ENCODE measurements at regions not wholly inside any gene's neighbourhood (a gene's known extent, or its start where the extent isn't known, plus 50 kb on each side); places are given as distances from the start of the nearest gene placed in this dataset.
A peak's percentile ranks its signal among the peaks of the same experiment; 100 is the strongest.
"Not testable (repeated sequence)": the region's sequence is repeated elsewhere in the genome, so short reads cannot be mapped to it uniquely, and the experiment has no call there.

DNA sequence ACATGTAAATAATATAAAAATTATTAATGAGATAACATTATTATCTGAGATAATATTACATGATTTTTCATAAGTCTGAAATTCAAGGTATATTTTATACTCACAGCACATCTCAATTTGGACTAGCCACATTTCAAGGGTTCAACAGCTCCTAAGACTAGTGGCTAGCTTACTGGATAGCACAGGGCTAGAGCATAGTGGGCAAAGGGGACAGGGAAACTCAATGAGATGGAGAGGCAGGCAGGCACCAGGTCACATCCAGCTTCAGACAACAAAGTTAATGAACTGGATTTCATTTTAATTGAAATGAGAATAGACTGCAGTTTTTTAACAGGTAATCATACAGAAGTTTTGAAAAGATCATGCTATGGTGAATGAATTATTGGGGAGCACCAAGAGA lies 137.4 kb downstream of the NBPF8 start:
- not testable (repeated sequence) for H3K27me3 ChIP-seq (ENCODE audit: control insufficient read depth in 1 of 2, insufficient read depth in 1 of 2, low read length in 2 of 2); H3K4ac ChIP-seq (ENCODE audit: low read depth in 1 of 2, low read length in 2 of 2); H2BK120ac ChIP-seq (ENCODE audit: low read depth, low read length); H3K4me1 ChIP-seq (ENCODE audit: control insufficient read depth, insufficient read depth, low read depth, low read length); H3K14ac ChIP-seq (ENCODE audit: low read length in 2 of 2); H2AK5ac ChIP-seq (ENCODE audit: low read length, severe bottlenecking); H3K36me3 ChIP-seq (ENCODE audit: control insufficient read depth in 1 of 2, insufficient read depth in 2 of 2, low read depth in 1 of 2, low read length in 2 of 2); H2BK5ac ChIP-seq (ENCODE audit: low read depth, low read length, poor library complexity, severe bottlenecking); H4K8ac ChIP-seq (ENCODE audit: low read length); H3K18ac ChIP-seq (ENCODE audit: low read depth in 1 of 2, low read length in 2 of 2); H3K79me1 ChIP-seq (replicated peaks; ENCODE audit: low read length, poor library complexity, severe bottlenecking); H4K91ac ChIP-seq (ENCODE audit: low read length); H3K27ac ChIP-seq (ENCODE audit: low read length, poor library complexity, severe bottlenecking); DNase-seq; H3K9me3 ChIP-seq (ENCODE audit: control insufficient read depth, low read length); H3K4me3 ChIP-seq (ENCODE audit: insufficient read depth in 1 of 2, low read depth in 1 of 2, low read length in 2 of 2); H3K9ac ChIP-seq (ENCODE audit: low read length); H2BK15ac ChIP-seq (ENCODE audit: low read depth, poor library complexity, severe bottlenecking); H3K4me2 ChIP-seq (ENCODE audit: low read length, poor library complexity, severe bottlenecking); H2AFZ ChIP-seq (ENCODE audit: low read depth, low read length); H3K23ac ChIP-seq (ENCODE audit: low read length in 2 of 2); H2BK12ac ChIP-seq (ENCODE audit: low read length in 2 of 2)

DNA sequence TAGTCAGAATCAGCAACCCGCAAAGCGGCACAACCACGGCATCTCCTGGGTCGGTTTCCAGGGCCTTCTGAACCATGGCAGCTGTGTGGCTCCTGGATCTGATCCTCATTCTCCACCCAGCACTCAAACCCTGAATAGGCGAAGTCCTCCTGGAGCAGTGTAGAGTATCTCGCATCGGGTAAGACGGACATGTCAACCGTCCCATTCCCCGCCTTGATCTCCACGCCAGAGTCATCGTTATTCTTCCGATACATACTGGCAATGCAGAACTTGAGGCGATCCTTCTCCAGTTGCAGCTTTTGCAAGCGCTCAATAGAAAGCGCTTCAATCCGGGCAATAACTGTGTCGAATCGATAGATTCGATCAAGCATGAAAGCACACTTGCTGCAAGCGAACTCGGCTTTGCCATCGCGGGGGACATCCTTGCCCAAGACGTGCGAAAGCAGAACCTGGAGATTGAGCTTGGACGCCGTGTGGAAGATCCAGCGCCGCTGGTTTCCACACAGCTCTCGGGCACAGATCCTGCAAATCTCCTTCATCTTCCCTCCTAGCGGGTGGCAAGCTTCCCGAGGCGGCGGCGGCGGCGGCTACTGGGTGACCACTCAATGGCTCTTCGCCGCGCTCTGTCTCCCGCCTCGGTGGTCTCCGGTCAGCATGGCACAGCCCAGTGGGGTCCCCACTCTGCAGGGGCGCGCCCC lies 142.9 kb downstream of the NBPF8 start:
- no CpG with 5 or more reads among the region's 46 CpGs for WGBS
- not testable (repeated sequence) for H4K8ac ChIP-seq (ENCODE audit: low read length); H2BK120ac ChIP-seq (ENCODE audit: low read depth, low read length); H4K91ac ChIP-seq (ENCODE audit: low read length); H3K18ac ChIP-seq (ENCODE audit: low read depth in 1 of 2, low read length in 2 of 2); H3K9me3 ChIP-seq (ENCODE audit: control insufficient read depth, low read length); H3K4ac ChIP-seq (ENCODE audit: low read depth in 1 of 2, low read length in 2 of 2); H2AK5ac ChIP-seq (ENCODE audit: low read length, severe bottlenecking); H2BK15ac ChIP-seq (ENCODE audit: low read depth, poor library complexity, severe bottlenecking); H3K27ac ChIP-seq (ENCODE audit: low read length, poor library complexity, severe bottlenecking); H3K23ac ChIP-seq (ENCODE audit: low read length in 2 of 2); H3K79me1 ChIP-seq (replicated peaks; ENCODE audit: low read length, poor library complexity, severe bottlenecking); H2AFZ ChIP-seq (ENCODE audit: low read depth, low read length); H3K4me1 ChIP-seq (ENCODE audit: control insufficient read depth, insufficient read depth, low read depth, low read length); H2BK12ac ChIP-seq (ENCODE audit: low read length in 2 of 2); H3K14ac ChIP-seq (ENCODE audit: low read length in 2 of 2); H3K36me3 ChIP-seq (ENCODE audit: control insufficient read depth in 1 of 2, insufficient read depth in 2 of 2, low read depth in 1 of 2, low read length in 2 of 2); H2BK5ac ChIP-seq (ENCODE audit: low read depth, low read length, poor library complexity, severe bottlenecking); H3K27me3 ChIP-seq (ENCODE audit: control insufficient read depth in 1 of 2, insufficient read depth in 1 of 2, low read length in 2 of 2)
- Histone ChIP-seq H3K9ac (ENCODE audit: low read length) (peak overlapping the region; percentile 74), H3K4me3 (ENCODE audit: insufficient read depth in 1 of 2, low read depth in 1 of 2, low read length in 2 of 2) (peak overlapping the region; percentile 14 to 79), H3K4me2 (ENCODE audit: low read length, poor library complexity, severe bottlenecking) (peak overlapping the region; percentile 27)
- DNase-seq, result peak; percentile 37

DNA sequence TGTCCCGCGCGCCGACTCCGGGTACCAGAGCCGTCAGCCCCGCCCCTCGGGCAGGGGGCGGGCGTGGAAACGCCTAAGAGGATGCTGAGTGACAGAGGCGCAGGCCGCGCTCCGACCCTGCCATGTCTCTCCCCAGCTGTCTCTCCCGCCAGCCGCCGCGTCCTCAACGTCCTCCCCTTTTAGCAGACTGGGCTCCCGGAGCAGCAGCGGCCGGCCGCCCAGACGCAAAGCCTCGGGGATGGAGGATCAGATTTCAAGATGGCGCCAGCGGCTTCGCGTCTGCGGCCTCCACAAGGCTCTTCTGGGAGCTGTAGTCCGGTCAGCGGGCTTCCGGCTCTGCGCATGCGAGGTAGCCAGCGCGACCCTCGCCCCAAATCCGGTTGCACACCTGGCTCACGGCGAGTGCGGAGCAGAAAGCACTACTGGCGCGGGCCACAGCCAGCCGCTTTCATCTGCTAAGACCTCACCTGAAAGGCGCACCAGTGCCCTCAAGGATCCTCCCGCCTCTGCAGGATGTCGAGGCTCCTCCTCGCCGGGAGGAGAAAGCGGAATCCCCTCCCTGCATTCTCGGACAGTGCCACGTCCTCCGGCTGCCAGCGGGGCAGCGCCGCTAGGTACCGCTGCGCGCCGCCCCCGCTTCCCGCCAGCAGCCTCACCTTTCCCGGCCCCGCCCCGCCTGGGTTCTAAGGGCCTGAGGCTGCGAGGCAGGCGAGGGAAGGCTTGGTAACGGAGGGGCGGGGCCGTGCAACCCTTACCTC lies 143.6 kb downstream of the NBPF8 start:
- peak overlapping the region; percentile 53 for H3K9ac ChIP-seq (ENCODE audit: low read length)
- peak overlapping the region; percentile 76 for H3K27ac ChIP-seq (ENCODE audit: low read length, poor library complexity, severe bottlenecking)
- H3K4me3 ChIP-seq (ENCODE audit: insufficient read depth in 1 of 2, low read depth in 1 of 2, low read length in 2 of 2), result peak overlapping the region; percentile 52 to 75
- H3K79me1 ChIP-seq (replicated peaks; ENCODE audit: low read length, poor library complexity, severe bottlenecking); H3K9me3 ChIP-seq (ENCODE audit: control insufficient read depth, low read length); H3K23ac ChIP-seq (ENCODE audit: low read length in 2 of 2); H2AK5ac ChIP-seq (ENCODE audit: low read length, severe bottlenecking); H2BK120ac ChIP-seq (ENCODE audit: low read depth, low read length); H3K27me3 ChIP-seq (ENCODE audit: control insufficient read depth in 1 of 2, insufficient read depth in 1 of 2, low read length in 2 of 2); H4K8ac ChIP-seq (ENCODE audit: low read length); H2BK12ac ChIP-seq (ENCODE audit: low read length in 2 of 2); H2BK15ac ChIP-seq (ENCODE audit: low read depth, poor library complexity, severe bottlenecking); H3K14ac ChIP-seq (ENCODE audit: low read length in 2 of 2); H3K36me3 ChIP-seq (ENCODE audit: control insufficient read depth in 1 of 2, insufficient read depth in 2 of 2, low read depth in 1 of 2, low read length in 2 of 2); H2BK5ac ChIP-seq (ENCODE audit: low read depth, low read length, poor library complexity, severe bottlenecking); H3K4me2 ChIP-seq (ENCODE audit: low read length, poor library complexity, severe bottlenecking); H4K91ac ChIP-seq (ENCODE audit: low read length); H3K4me1 ChIP-seq (ENCODE audit: control insufficient read depth, insufficient read depth, low read depth, low read length): not testable (repeated sequence)
- WGBS, result no CpG with 5 or more reads among the region's 72 CpGs
- peak overlapping the region; percentile 51 for H2AFZ ChIP-seq (ENCODE audit: low read depth, low read length)
- peak overlapping the region in 1 of 2 experiments; percentile 48 for H3K18ac ChIP-seq (ENCODE audit: low read depth in 1 of 2, low read length in 2 of 2)
- H3K4ac ChIP-seq (ENCODE audit: low read depth in 1 of 2, low read length in 2 of 2), result peak overlapping the region in 1 of 2 experiments; percentile 73
- peak; percentile 83 for DNase-seq

DNA sequence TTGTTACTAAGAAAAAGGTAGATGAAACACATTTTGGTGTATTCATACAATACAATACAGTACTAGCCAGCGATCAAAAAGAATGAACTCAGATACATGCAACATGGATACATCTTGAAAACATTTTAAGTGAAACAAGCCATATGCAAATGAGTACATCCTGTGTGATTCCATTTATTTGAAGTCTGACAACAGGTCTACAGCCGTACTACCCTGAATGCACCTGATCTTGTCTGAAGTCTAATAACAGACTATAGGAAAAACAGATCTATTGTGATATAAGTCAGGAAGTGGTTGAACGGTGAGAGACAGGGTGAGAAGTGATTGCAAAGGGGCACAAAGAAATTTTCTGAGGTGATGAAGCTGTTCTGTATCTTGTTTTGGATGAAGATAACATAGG lies 146.9 kb downstream of the NBPF8 start:
- H3K79me1 ChIP-seq (replicated peaks; ENCODE audit: low read length, poor library complexity, severe bottlenecking); H3K23ac ChIP-seq (ENCODE audit: low read length in 2 of 2); H3K4me1 ChIP-seq (ENCODE audit: control insufficient read depth, insufficient read depth, low read depth, low read length); H2AFZ ChIP-seq (ENCODE audit: low read depth, low read length); H4K91ac ChIP-seq (ENCODE audit: low read length); DNase-seq; H3K27ac ChIP-seq (ENCODE audit: low read length, poor library complexity, severe bottlenecking); H3K18ac ChIP-seq (ENCODE audit: low read depth in 1 of 2, low read length in 2 of 2); H3K4me3 ChIP-seq (ENCODE audit: insufficient read depth in 1 of 2, low read depth in 1 of 2, low read length in 2 of 2); H2BK5ac ChIP-seq (ENCODE audit: low read depth, low read length, poor library complexity, severe bottlenecking); H3K9ac ChIP-seq (ENCODE audit: low read length); H2AK5ac ChIP-seq (ENCODE audit: low read length, severe bottlenecking); H3K4ac ChIP-seq (ENCODE audit: low read depth in 1 of 2, low read length in 2 of 2); H4K8ac ChIP-seq (ENCODE audit: low read length); H2BK12ac ChIP-seq (ENCODE audit: low read length in 2 of 2); H3K36me3 ChIP-seq (ENCODE audit: control insufficient read depth in 1 of 2, insufficient read depth in 2 of 2, low read depth in 1 of 2, low read length in 2 of 2); H2BK15ac ChIP-seq (ENCODE audit: low read depth, poor library complexity, severe bottlenecking); H3K14ac ChIP-seq (ENCODE audit: low read length in 2 of 2); H3K9me3 ChIP-seq (ENCODE audit: control insufficient read depth, low read length); H3K4me2 ChIP-seq (ENCODE audit: low read length, poor library complexity, severe bottlenecking); H2BK120ac ChIP-seq (ENCODE audit: low read depth, low read length); H3K27me3 ChIP-seq (ENCODE audit: control insufficient read depth in 1 of 2, insufficient read depth in 1 of 2, low read length in 2 of 2): not testable (repeated sequence)
- WGBS, result no CpG with 5 or more reads among the region's 3 CpGs

Measured in mesenchymal stem cell (in vitro differentiated cells and primary cell).